K562 (cell line): ENCODE measurements at regions not wholly inside any gene's neighbourhood (a gene's known extent, or its start where the extent isn't known, plus 50 kb on each side); places are given as distances from the start of the nearest gene placed in this dataset.

ENCODE experiments used
- ATAC-seq: fragments of 200-7000 bp; cut with Tn5 transposase; 3 replicates; pipeline ENCODE4 v1.9.1; 2020; ENCODE audit warnings: moderate library complexity
- BruUV-seq: library from RNA; stranded (reverse); fragments of 400-500 nt; replicated peaks from 2 replicates; lab custom pipeline; 2021; lab: Mats Ljungman, UMichigan
- CTCF ChIA-PET: fragments of 300-600 bp; formaldehyde crosslinking; extraction: SDS; loops from one replicate; lab custom pipeline; 2021; ENCODE audit warnings: low intra/inter-chr PET ratio; lab: Yijun Ruan, JAX
- POLR2A ChIA-PET: fragments of 300-600, 350-650 bp; sonication (Branson Sonifier 250); formaldehyde crosslinking; extraction: SDS; loops from one replicate; lab custom pipeline; 2021; ENCODE audit warnings: antibody characterized with exemption, inconsistent platforms; lab: Yijun Ruan, JAX
- DNase-seq, 4 experiments: peaks; one replicate each; pipeline versions ENCODE4 v3.0.0 to v3.0.0-alpha.2; 2011 to 2018; ENCODE audit warnings: low spot score in 3 of 4, mixed read lengths in 3 of 4; ENCODE audit errors: extremely low read depth in 1 of 4
- FAIRE-seq: peaks from 2 replicates; lab custom pipeline; 2011; peaks lifted over from hg19 to GRCh38; lab: Jason Lieb, UNC
- H2AFZ ChIP-seq: 2 replicates; pipeline ENCODE4 v1.6.0; 2011; ENCODE audit warnings: low read depth, low read length, control low read depth, inconsistent platforms
- H3K27ac ChIP-seq: fragments of 200-600 bp; 3 replicates; pipeline ENCODE4 v1.8.0; 2011; ENCODE audit warnings: low read depth, mild to moderate bottlenecking, control low read depth, inconsistent platforms, low read length, moderate library complexity, mixed read lengths; ENCODE audit errors: extremely low read depth
- H3K27me3 ChIP-seq, 2 experiments: fragments of 300-600 bp in 1 of 2; 2 replicates in 1 of 2; 3 replicates in 1 of 2; pipeline versions ENCODE4 v1.6.0 to v1.8.0; 2011; ENCODE audit warnings: inconsistent platforms in 2 of 2, low read length in 2 of 2, mild to moderate bottlenecking in 1 of 2, mixed read lengths in 1 of 2, moderate library complexity in 1 of 2; ENCODE audit not compliant: control insufficient read depth in 2 of 2, insufficient read depth in 2 of 2
- H3K36me3 ChIP-seq: fragments of 300-600 bp; 3 replicates; pipeline ENCODE4 v1.8.0; 2011; ENCODE audit warnings: mild to moderate bottlenecking, low read length, inconsistent platforms; ENCODE audit not compliant: control insufficient read depth, insufficient read depth
- H3K4me1 ChIP-seq, 2 experiments: fragments of 200-600 bp in 1 of 2; replicated peaks in 1 of 2; 2 replicates in 1 of 2; 3 replicates in 1 of 2; pipeline versions ENCODE4 v1.5.1 to v1.8.0; 2011; ENCODE audit warnings: inconsistent platforms in 2 of 2, low read length in 2 of 2, mild to moderate bottlenecking in 1 of 2, mixed read lengths in 1 of 2, moderate library complexity in 1 of 2; ENCODE audit not compliant: control insufficient read depth in 2 of 2, insufficient read depth in 2 of 2
- H3K4me2 ChIP-seq: 2 replicates; pipeline ENCODE4 v1.6.1; 2011; ENCODE audit warnings: low read length, control low read depth, inconsistent platforms, mixed read lengths; ENCODE audit not compliant: insufficient read depth
- H3K4me3 ChIP-seq: fragments of 200-600 bp; sonication (generic), shearing (Covaris generic); 2 replicates; pipeline ENCODE4 v1.5.1; 2016; ENCODE audit warnings: control low read depth, inconsistent platforms
- H3K79me2 ChIP-seq: fragments of 200-600 bp; 3 replicates; pipeline ENCODE4 v1.8.0; 2011; ENCODE audit warnings: low read length, inconsistent platforms; ENCODE audit not compliant: control insufficient read depth, insufficient read depth
- H3K9ac ChIP-seq, 2 experiments: 2 replicates each; pipeline versions ENCODE4 v1.6.0 to v1.6.1; 2011; ENCODE audit warnings: low read depth in 2 of 2, low read length in 2 of 2, control low read depth in 1 of 2, inconsistent platforms in 1 of 2, mild to moderate bottlenecking in 1 of 2, mixed read lengths in 1 of 2; ENCODE audit not compliant: insufficient read depth in 1 of 2
- H3K9me1 ChIP-seq: one replicate; pipeline ENCODE4 v1.6.0; 2011; ENCODE audit warnings: inconsistent platforms, mild to moderate bottlenecking, low read length, moderate library complexity; ENCODE audit not compliant: control insufficient read depth, insufficient read depth
- H3K9me3 ChIP-seq: replicated peaks from 2 replicates; pipeline ENCODE4 v1.5.1; 2011; ENCODE audit warnings: low read depth, low read length, inconsistent platforms; ENCODE audit not compliant: control insufficient read depth, insufficient read depth
- H4K20me1 ChIP-seq: replicated peaks from 2 replicates; pipeline ENCODE4 v1.6.1; 2011; ENCODE audit warnings: low read length, inconsistent platforms, mixed read lengths; ENCODE audit not compliant: control insufficient read depth, insufficient read depth
- DPF2 ChIP-seq: fragments of 450-650 bp; IDR thresholded peaks from 2 replicates; pipeline ENCODE4 v1.6.1; 2016
- ESRRB ChIP-seq: fragments of 250-450 bp; sonication (Bioruptor Pico); IDR thresholded peaks from 2 replicates; pipeline ENCODE4 v1.5.0; 2020; ENCODE audit warnings: mild to moderate bottlenecking, moderate library complexity, borderline replicate concordance
- HNRNPK ChIP-seq: fragments of 200-400 bp; formaldehyde crosslinking; IDR thresholded peaks from one replicate; pipeline ENCODE4 v1.6.1; 2018; ENCODE audit warnings: mild to moderate bottlenecking, low read depth, low read length; ENCODE audit not compliant: poor library complexity, severe bottlenecking
- NCOA1 ChIP-seq: fragments of 450-650 bp; IDR thresholded peaks from 2 replicates; pipeline ENCODE4 v1.6.1; 2016; ENCODE audit warnings: low read depth
- TCFL5 ChIP-seq: fragments of 250-450 bp; sonication (Bioruptor Pico); conservative IDR thresholded peaks from 2 replicates; pipeline ENCODE4 v1.6.1; 2021; ENCODE audit warnings: mild to moderate bottlenecking, moderate library complexity, matching md5 sums
- ZNF407 ChIP-seq: fragments of 450-650 bp; IDR thresholded peaks from 2 replicates; pipeline ENCODE4 v1.6.1; 2016; ENCODE audit warnings: low read depth
- ZNF586 ChIP-seq: fragments of 450-650 bp; formaldehyde crosslinking; conservative IDR thresholded peaks from 2 replicates; pipeline ENCODE4 v1.4.0; 2020; ENCODE audit warnings: mild to moderate bottlenecking, moderate library complexity
- in situ Hi-C: fragments of 300-500 bp; cut with MboI; formaldehyde crosslinking; loops from 4 replicates; pipeline ENCODE4 v1.15.0; 2018; ENCODE audit warnings: inconsistent platforms, mixed read lengths
- intact Hi-C: fragments of 100-400 bp; cut with micrococcal nuclease; formaldehyde crosslinking; loops from 2 replicates; pipeline ENCODE4 v1.14.2; 2022
- TF ChIP-seq, protein P1 (sequence below), 2 experiments: fragments of 150-350 bp in 1 of 2; IDR thresholded peaks; 2 replicates each; pipeline ENCODE4 v1.6.1; 2012 to 2016; ENCODE audit warnings: low read depth in 2 of 2, low read length in 2 of 2, mild to moderate bottlenecking in 1 of 2, moderate library complexity in 1 of 2

DNA sequence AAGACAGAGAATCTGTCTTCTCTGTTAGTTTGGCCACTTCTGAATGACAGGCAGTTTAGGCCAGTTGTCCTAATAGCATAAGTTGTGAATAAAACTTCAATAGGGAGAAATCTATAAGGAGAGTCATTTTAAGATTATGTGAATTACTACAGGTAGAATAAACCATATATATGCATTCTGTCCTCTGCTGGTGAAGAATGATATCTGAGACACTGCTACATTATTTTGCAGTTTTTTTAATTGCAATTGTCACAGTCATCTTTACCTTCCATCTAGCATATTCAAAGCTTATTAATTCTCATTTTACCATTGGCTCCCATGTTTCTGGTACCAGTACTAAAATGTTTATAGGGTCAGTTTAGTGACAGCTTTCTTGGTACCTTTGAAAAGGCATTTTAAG is 519.6 kb upstream of the DEPDC1 start:
- no peak for ATAC-seq
- ChIA-PET CTCF (no interaction called here), POLR2A (interaction anchor here (0.7 kb wide), 1 partner anchor 69 kb away, joined by 3 read pairs; no protein-coding TSS in a partner anchor)
- no peak overlapping the region for H3K4me3 ChIP-seq
- H3K27me3 ChIP-seq = no peaks in the 10 kb centered on the region
- H3K27ac ChIP-seq = no peak overlapping the region
- H3K36me3 ChIP-seq = no peaks in the 10 kb centered on the region
- H4K20me1 ChIP-seq = no peaks in the 10 kb centered on the region
- no peaks in the 10 kb centered on the region for H3K4me1 ChIP-seq
- no TSS peak for BruUV-seq
- H3K4me2 ChIP-seq = no peak overlapping the region
- no peak for DNase-seq
- H3K9me3 ChIP-seq = no peaks in the 10 kb centered on the region
- TF ChIP-seq ZNF586 (CRISPR knock-in tag) = no peak
- TF ChIP-seq ESRRB (CRISPR knock-in tag) = no peak
- TF ChIP-seq NCOA1 = no peak
- no peak for TF ChIP-seq ZNF407
- TF ChIP-seq HNRNPK = no peak
- no peak for TF ChIP-seq TCFL5 (CRISPR knock-in tag)
- TF ChIP-seq, protein P1, sequence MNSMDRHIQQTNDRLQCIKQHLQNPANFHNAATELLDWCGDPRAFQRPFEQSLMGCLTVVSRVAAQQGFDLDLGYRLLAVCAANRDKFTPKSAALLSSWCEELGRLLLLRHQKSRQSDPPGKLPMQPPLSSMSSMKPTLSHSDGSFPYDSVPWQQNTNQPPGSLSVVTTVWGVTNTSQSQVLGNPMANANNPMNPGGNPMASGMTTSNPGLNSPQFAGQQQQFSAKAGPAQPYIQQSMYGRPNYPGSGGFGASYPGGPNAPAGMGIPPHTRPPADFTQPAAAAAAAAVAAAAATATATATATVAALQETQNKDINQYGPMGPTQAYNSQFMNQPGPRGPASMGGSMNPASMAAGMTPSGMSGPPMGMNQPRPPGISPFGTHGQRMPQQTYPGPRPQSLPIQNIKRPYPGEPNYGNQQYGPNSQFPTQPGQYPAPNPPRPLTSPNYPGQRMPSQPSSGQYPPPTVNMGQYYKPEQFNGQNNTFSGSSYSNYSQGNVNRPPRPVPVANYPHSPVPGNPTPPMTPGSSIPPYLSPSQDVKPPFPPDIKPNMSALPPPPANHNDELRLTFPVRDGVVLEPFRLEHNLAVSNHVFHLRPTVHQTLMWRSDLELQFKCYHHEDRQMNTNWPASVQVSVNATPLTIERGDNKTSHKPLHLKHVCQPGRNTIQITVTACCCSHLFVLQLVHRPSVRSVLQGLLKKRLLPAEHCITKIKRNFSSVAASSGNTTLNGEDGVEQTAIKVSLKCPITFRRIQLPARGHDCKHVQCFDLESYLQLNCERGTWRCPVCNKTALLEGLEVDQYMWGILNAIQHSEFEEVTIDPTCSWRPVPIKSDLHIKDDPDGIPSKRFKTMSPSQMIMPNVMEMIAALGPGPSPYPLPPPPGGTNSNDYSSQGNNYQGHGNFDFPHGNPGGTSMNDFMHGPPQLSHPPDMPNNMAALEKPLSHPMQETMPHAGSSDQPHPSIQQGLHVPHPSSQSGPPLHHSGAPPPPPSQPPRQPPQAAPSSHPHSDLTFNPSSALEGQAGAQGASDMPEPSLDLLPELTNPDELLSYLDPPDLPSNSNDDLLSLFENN (IDR thresholded peaks at IDR 0.05; ENCODE audit: low read depth in 2 of 2, low read length in 2 of 2) = no peak
- TF ChIP-seq DPF2 = no peak
- H3K9me1 ChIP-seq = no peaks in the 10 kb centered on the region
- H3K9ac ChIP-seq = no peak overlapping the region
- H3K79me2 ChIP-seq = no peaks in the 10 kb centered on the region
- FAIRE-seq = no peak
- H2AFZ ChIP-seq = no peak overlapping the region
- intact Hi-C loops = no loop called here
- in situ Hi-C loops = no loop called here
